ENCODE measurements at regions not wholly inside any gene's neighbourhood (a gene's known extent, or its start where the extent isn't known, plus 50 kb on each side); places are given as distances from the start of the nearest gene placed in this dataset.

GRCh38 chr3:95418251-95418650, 1355.4 kb downstream of the NSUN3 start:
- DNase-seq: no peak

- DNase-seq: no peak
Observed at GRCh38 chr3:95424279-95424678, 1361.4 kb downstream of the NSUN3 start.

GRCh38 chr3:95434491-95434890, 1371.6 kb downstream of the NSUN3 start:
- DNase-seq: no peak

GRCh38 chr3:95437409-95437808, 1374.5 kb downstream of the NSUN3 start:
- DNase-seq: no peak

- no peak for DNase-seq
Observed at GRCh38 chr3:95438274-95438673, 1375.4 kb downstream of the NSUN3 start.

GRCh38 chr3:95442766-95443165, 1371.6 kb upstream of the EPHA6 start:
- DNase-seq: no peak

- no peak for DNase-seq
Observed at GRCh38 chr3:95449841-95450240, 1364.6 kb upstream of the EPHA6 start.

- DNase-seq: no peak
Observed at GRCh38 chr3:95453242-95453641, 1361.2 kb upstream of the EPHA6 start.

GRCh38 chr3:95456835-95457234, 1357.6 kb upstream of the EPHA6 start:
- no peak for DNase-seq

- no peak for DNase-seq
Observed at GRCh38 chr3:95459706-95460105, 1354.7 kb upstream of the EPHA6 start.

- DNase-seq: no peak
Observed at GRCh38 chr3:95460274-95460673, 1354.1 kb upstream of the EPHA6 start.

GRCh38 chr3:95462161-95462560, 1352.2 kb upstream of the EPHA6 start:
- no peak for DNase-seq

- DNase-seq: no peak
Observed at GRCh38 chr3:95464346-95464745, 1350.0 kb upstream of the EPHA6 start.

GRCh38 chr3:95468331-95468730, 1346.1 kb upstream of the EPHA6 start:
- no peak for DNase-seq

GRCh38 chr3:95474338-95474737, 1340.1 kb upstream of the EPHA6 start:
- no peak for DNase-seq

GRCh38 chr3:95476534-95476933, 1337.9 kb upstream of the EPHA6 start:
- no peak for DNase-seq

- DNase-seq: no peak
Observed at GRCh38 chr3:95506174-95506573, 1308.2 kb upstream of the EPHA6 start.

GRCh38 chr3:95508124-95508523, 1306.3 kb upstream of the EPHA6 start:
- DNase-seq: no peak

GRCh38 chr3:95511828-95512227, 1302.6 kb upstream of the EPHA6 start:
- DNase-seq: no peak

- DNase-seq: no peak
Observed at GRCh38 chr3:95514260-95514659, 1300.1 kb upstream of the EPHA6 start.

- no peak for DNase-seq
Observed at GRCh38 chr3:95521396-95521795, 1293.0 kb upstream of the EPHA6 start.

- no peak for DNase-seq
Observed at GRCh38 chr3:95522449-95522848, 1291.9 kb upstream of the EPHA6 start.

GRCh38 chr3:95539950-95540483, 1274.4 kb upstream of the EPHA6 start:
- no peak for DNase-seq

- DNase-seq: no peak
Observed at GRCh38 chr3:95565502-95565901, 1248.9 kb upstream of the EPHA6 start.

- no peak for DNase-seq
Observed at GRCh38 chr3:95567346-95567745, 1247.0 kb upstream of the EPHA6 start.

GRCh38 chr3:95586754-95587153, 1227.6 kb upstream of the EPHA6 start:
- DNase-seq: no peak
